ENCODE measurements at regions not wholly inside any gene's neighbourhood (a gene's known extent, or its start where the extent isn't known, plus 50 kb on each side); places are given as distances from the start of the nearest gene placed in this dataset.

- TF ChIP-seq CTCF (conservative IDR thresholded peaks at IDR 0.05; ENCODE audit: low read depth, low read length) (no peak), EZH2 (IDR thresholded peaks at IDR 0.05; ENCODE audit: low read length, unreplicated experiment) (no peak), EZH2phosphoT487 (IDR thresholded peaks at IDR 0.05; ENCODE audit: borderline replicate concordance, low read length) (no peak)
Observed at GRCh38 chr10:118163217-118163616, 116.5 kb upstream of the RAB11FIP2 start.

All from PC-3 (cell line).